MM.1S (cell line): ENCODE measurements at regions not wholly inside any gene's neighbourhood (a gene's known extent, or its start where the extent isn't known, plus 50 kb on each side); places are given as distances from the start of the nearest gene placed in this dataset.

Experiments
- DNase-seq: peaks from one replicate; pipeline ENCODE4 v3.0.0-alpha.2; 2015
- H2AFZ ChIP-seq: fragments of 300-600 bp; sonication (generic); 2 replicates; pipeline ENCODE4 v1.6.0; 2016; ENCODE audit warnings: antibody characterized with exemption, low read length
- H3F3A ChIP-seq: fragments of 300-600 bp; sonication (generic); 2 replicates; pipeline ENCODE4 v1.6.1; 2016; ENCODE audit warnings: mild to moderate bottlenecking, antibody characterized with exemption, low read length, moderate library complexity, mixed read lengths; ENCODE audit not compliant: insufficient read depth
- H3K27ac ChIP-seq: fragments of 300-600 bp; sonication (generic); 2 replicates; pipeline ENCODE4 v1.5.1; 2016; ENCODE audit warnings: mild to moderate bottlenecking, low read length
- H3K27me3 ChIP-seq: fragments of 300-600 bp; sonication (generic); replicated peaks from 2 replicates; pipeline ENCODE4 v1.6.0; 2016; ENCODE audit warnings: low read length; ENCODE audit not compliant: insufficient read depth
- H3K36me3 ChIP-seq: fragments of 300-600 bp; sonication (generic); replicated peaks from 2 replicates; pipeline ENCODE4 v1.6.1; 2016; ENCODE audit warnings: mild to moderate bottlenecking, low read length, mixed read lengths; ENCODE audit not compliant: insufficient read depth
- H3K4me1 ChIP-seq: fragments of 300-600 bp; sonication (generic); 2 replicates; pipeline ENCODE4 v1.6.1; 2016; ENCODE audit warnings: low read length, mixed read lengths
- H3K4me2 ChIP-seq: fragments of 300-600 bp; sonication (generic); 2 replicates; pipeline ENCODE4 v1.6.0; 2016; ENCODE audit warnings: low read depth, low read length
- H3K4me3 ChIP-seq: fragments of 300-600 bp; sonication (generic); 2 replicates; pipeline ENCODE4 v1.5.1; 2016; ENCODE audit warnings: low read length, mixed read lengths
- H3K79me2 ChIP-seq: fragments of 300-600 bp; sonication (generic); 2 replicates; pipeline ENCODE4 v1.6.1; 2016; ENCODE audit warnings: mixed run types, low read length, mixed read lengths
- H3K9ac ChIP-seq: fragments of 300-600 bp; sonication (generic); 2 replicates; pipeline ENCODE4 v1.6.1; 2016; ENCODE audit warnings: low read length, mixed read lengths
- H3K9me2 ChIP-seq: fragments of 300-600 bp; sonication (generic); replicated peaks from 2 replicates; pipeline ENCODE4 v1.6.1; 2016; ENCODE audit warnings: mild to moderate bottlenecking, low read length, mixed read lengths; ENCODE audit not compliant: insufficient read depth
- H3K9me3 ChIP-seq: fragments of 300-600 bp; sonication (generic); replicated peaks from 2 replicates; pipeline ENCODE4 v1.6.1; 2016; ENCODE audit warnings: mild to moderate bottlenecking, low read length, mixed read lengths; ENCODE audit not compliant: insufficient read depth
- H4K20me1 ChIP-seq: fragments of 300-600 bp; sonication (generic); 2 replicates; pipeline ENCODE4 v1.6.1; 2016; ENCODE audit warnings: mild to moderate bottlenecking, low read length, moderate library complexity, mixed read lengths; ENCODE audit not compliant: insufficient read depth
- EZH2 ChIP-seq: fragments of 300-600 bp; sonication (generic); optimal IDR thresholded peaks from 2 replicates; pipeline ENCODE3; 2017; ENCODE audit warnings: low read depth, mild to moderate bottlenecking, antibody characterized with exemption, low read length, mixed read lengths
- EZH2phosphoT487 ChIP-seq: fragments of 300-600 bp; sonication (generic); IDR thresholded peaks from 2 replicates; pipeline ENCODE4 v1.6.1; 2018; ENCODE audit warnings: antibody characterized with exemption, low read length
- TF ChIP-seq, protein P1 (sequence below): fragments of 300-600 bp; sonication (generic); IDR thresholded peaks from 2 replicates; pipeline ENCODE4 v1.5.1; 2016; ENCODE audit warnings: antibody characterized with exemption, low read length, mixed read lengths

DNA sequence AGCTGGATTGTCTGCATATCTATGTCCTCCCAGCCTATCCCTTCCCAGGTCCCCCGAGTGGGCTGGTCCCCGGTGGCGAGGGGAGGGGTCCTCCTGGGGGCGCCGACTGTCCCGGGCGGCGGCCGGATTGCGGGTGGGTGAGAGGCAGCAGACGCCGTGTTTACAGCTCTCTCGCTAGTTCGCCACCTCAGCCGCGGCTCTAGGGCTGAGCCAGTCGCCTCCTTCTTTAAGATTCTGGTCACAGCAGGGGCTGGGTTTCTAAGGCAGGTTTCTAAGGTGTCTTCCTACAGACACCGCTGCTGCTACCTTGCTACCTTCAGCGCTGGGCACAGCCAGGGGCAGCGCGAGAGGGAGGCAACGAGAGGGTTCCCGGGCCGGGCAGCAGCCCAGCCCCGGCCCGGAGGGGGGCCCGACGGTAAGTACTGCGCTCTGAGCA lies 57.2 kb downstream of the FRMPD3 start:
- Histone ChIP-seq H3F3A (no peaks in the 10 kb centered on the region), H3K27me3 (no peaks in the 10 kb centered on the region), H3K27ac (no peak overlapping the region), H4K20me1 (no peaks in the 10 kb centered on the region), H3K4me2 (no peak overlapping the region), H3K36me3 (no peaks in the 10 kb centered on the region), H3K4me1 (no peaks in the 10 kb centered on the region), H3K4me3 (no peak overlapping the region), H3K9ac (no peak overlapping the region), H3K9me3 (no peaks in the 10 kb centered on the region), H3K9me2 (no peaks in the 10 kb centered on the region), H2AFZ (no peak overlapping the region), H3K79me2 (no peaks in the 10 kb centered on the region)
- DNase-seq, result no peak
- TF ChIP-seq, protein P1, sequence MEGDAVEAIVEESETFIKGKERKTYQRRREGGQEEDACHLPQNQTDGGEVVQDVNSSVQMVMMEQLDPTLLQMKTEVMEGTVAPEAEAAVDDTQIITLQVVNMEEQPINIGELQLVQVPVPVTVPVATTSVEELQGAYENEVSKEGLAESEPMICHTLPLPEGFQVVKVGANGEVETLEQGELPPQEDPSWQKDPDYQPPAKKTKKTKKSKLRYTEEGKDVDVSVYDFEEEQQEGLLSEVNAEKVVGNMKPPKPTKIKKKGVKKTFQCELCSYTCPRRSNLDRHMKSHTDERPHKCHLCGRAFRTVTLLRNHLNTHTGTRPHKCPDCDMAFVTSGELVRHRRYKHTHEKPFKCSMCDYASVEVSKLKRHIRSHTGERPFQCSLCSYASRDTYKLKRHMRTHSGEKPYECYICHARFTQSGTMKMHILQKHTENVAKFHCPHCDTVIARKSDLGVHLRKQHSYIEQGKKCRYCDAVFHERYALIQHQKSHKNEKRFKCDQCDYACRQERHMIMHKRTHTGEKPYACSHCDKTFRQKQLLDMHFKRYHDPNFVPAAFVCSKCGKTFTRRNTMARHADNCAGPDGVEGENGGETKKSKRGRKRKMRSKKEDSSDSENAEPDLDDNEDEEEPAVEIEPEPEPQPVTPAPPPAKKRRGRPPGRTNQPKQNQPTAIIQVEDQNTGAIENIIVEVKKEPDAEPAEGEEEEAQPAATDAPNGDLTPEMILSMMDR, result no peak
- no peak for TF ChIP-seq EZH2
- TF ChIP-seq EZH2phosphoT487, result no peak

DNA sequence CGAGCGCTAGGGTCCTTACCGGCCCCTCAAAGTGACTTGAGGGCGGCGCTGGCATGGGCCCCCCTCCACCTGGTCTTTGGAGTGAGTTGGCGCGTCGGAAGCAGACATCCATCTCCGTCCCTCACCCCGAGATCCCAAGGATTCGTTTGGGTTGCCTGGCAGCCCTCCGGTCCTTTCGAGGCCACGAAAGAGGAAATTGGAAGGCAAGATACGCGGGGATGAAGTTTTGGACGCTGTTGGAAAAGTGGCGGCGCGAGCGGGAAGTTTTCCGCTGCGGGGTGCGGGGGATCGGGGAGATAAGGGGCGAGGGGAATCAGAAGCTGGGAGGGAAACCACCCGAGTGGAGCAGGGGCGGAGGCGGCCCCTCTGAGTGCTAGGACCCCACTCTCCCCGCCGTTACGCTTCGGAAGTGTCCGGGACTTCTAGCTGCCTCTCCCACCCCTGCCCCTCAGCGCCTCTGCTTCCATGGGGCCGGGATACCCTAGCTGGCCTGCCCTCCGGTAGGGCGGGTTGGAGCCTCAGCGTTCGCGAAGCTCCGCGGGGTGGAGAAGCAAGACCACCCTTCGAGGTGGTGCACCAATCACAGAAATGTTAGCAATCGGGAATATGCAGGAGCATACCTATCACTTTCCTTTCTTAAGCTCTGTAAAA lies 57.8 kb downstream of the FRMPD3 start:
- no peak overlapping the region for H3K4me3 ChIP-seq
- no peak overlapping the region for H3K9ac ChIP-seq
- TF ChIP-seq EZH2phosphoT487 (no peak), EZH2 (no peak)
- TF ChIP-seq, protein P1, result no peak
- no peaks in the 10 kb centered on the region for H4K20me1 ChIP-seq
- no peak overlapping the region for H3K4me2 ChIP-seq
- H3K36me3 ChIP-seq, result no peaks in the 10 kb centered on the region
- H2AFZ ChIP-seq, result no peak overlapping the region
- H3K9me3 ChIP-seq, result no peaks in the 10 kb centered on the region
- H3F3A ChIP-seq, result no peaks in the 10 kb centered on the region
- DNase-seq, result no peak
- no peaks in the 10 kb centered on the region for H3K27me3 ChIP-seq
- H3K9me2 ChIP-seq, result no peaks in the 10 kb centered on the region
- H3K79me2 ChIP-seq, result no peaks in the 10 kb centered on the region
- H3K4me1 ChIP-seq, result no peaks in the 10 kb centered on the region
- no peak overlapping the region for H3K27ac ChIP-seq

DNA sequence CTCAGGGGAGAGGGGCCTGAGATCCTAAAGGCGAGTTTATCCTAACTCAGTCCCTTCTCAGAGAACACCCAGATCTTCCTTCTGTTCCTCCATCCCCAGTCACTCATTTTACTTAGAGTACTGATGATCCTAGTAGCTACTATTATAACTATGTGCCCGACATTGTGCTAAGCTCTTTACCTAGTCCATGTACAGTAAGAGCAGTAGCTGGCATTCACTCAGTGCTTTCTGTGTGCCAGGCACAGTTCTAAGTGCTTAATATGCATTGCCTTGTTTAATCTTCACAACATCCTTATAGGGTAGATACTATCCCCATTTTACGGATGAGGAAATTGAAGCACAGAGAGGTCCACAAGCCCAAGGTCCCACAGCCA lies 58.3 kb downstream of the FRMPD3 start:
- no peak overlapping the region for H2AFZ ChIP-seq
- no peak for DNase-seq
- H3F3A ChIP-seq, result no peaks in the 10 kb centered on the region
- H3K27ac ChIP-seq, result no peak overlapping the region
- no peaks in the 10 kb centered on the region for H3K9me2 ChIP-seq
- no peak overlapping the region for H3K4me2 ChIP-seq
- H3K36me3 ChIP-seq, result no peaks in the 10 kb centered on the region
- no peaks in the 10 kb centered on the region for H3K4me1 ChIP-seq
- H3K79me2 ChIP-seq, result no peaks in the 10 kb centered on the region
- H3K27me3 ChIP-seq, result no peaks in the 10 kb centered on the region
- H4K20me1 ChIP-seq, result no peaks in the 10 kb centered on the region
- no peaks in the 10 kb centered on the region for H3K9me3 ChIP-seq
- H3K4me3 ChIP-seq, result no peak overlapping the region
- TF ChIP-seq EZH2 (no peak), EZH2phosphoT487 (no peak)
- TF ChIP-seq, protein P1, result no peak
- no peak overlapping the region for H3K9ac ChIP-seq
